ENCODE measurements at regions not wholly inside any gene's neighbourhood (a gene's known extent, or its start where the extent isn't known, plus 50 kb on each side); places are given as distances from the start of the nearest gene placed in this dataset.
A peak's percentile ranks its signal among the peaks of the same experiment; 100 is the strongest.
"Not testable (repeated sequence)": the region's sequence is repeated elsewhere in the genome, so short reads cannot be mapped to it uniquely, and the experiment has no call there.

- no peak for DNase-seq (ENCODE audit: extremely low read depth, low read depth)
- H3K4me3 ChIP-seq (replicated peaks; ENCODE audit: low read depth, low read length): no peak overlapping the region
- no peak for TF ChIP-seq CTCF (IDR thresholded peaks at IDR 0.05; ENCODE audit: low read depth, low read length, missing control alignments)
Observed at GRCh38 chr2:111668741-111669140, 215.3 kb downstream of the ANAPC1 start.

GRCh38 chr2:111669928-111670695 is 213.9 kb downstream of the ANAPC1 start:
- no peak for TF ChIP-seq CTCF (IDR thresholded peaks at IDR 0.05; ENCODE audit: low read depth, low read length, missing control alignments)
- DNase-seq (ENCODE audit: extremely low read depth, low read depth): no peak
- H3K4me3 ChIP-seq (replicated peaks; ENCODE audit: low read depth, low read length): no peak overlapping the region

- DNase-seq (ENCODE audit: extremely low read depth, low read depth): no peak
- no peak overlapping the region for H3K4me3 ChIP-seq (replicated peaks; ENCODE audit: low read depth, low read length)
- TF ChIP-seq CTCF (IDR thresholded peaks at IDR 0.05; ENCODE audit: low read depth, low read length, missing control alignments): no peak
Observed at GRCh38 chr2:111670776-111671175, 213.2 kb downstream of the ANAPC1 start.

- H3K4me3 ChIP-seq (replicated peaks; ENCODE audit: low read depth, low read length): no peak overlapping the region
- no peak for TF ChIP-seq CTCF (IDR thresholded peaks at IDR 0.05; ENCODE audit: low read depth, low read length, missing control alignments)
- no peak for DNase-seq (ENCODE audit: extremely low read depth, low read depth)
Observed at GRCh38 chr2:111671426-111672150, 212.4 kb downstream of the ANAPC1 start.

- not testable (repeated sequence) for H3K4me3 ChIP-seq (replicated peaks; ENCODE audit: low read depth, low read length); DNase-seq (ENCODE audit: extremely low read depth, low read depth)
Observed at GRCh38 chr2:111672641-111673040, 211.4 kb downstream of the ANAPC1 start.

GRCh38 chr2:111673526-111673925 is 210.5 kb downstream of the ANAPC1 start:
- H3K4me3 ChIP-seq (replicated peaks; ENCODE audit: low read depth, low read length): no peak overlapping the region
- DNase-seq (ENCODE audit: extremely low read depth, low read depth): no peak
- no peak for TF ChIP-seq CTCF (IDR thresholded peaks at IDR 0.05; ENCODE audit: low read depth, low read length, missing control alignments)

GRCh38 chr2:111675419-111676194 is 208.4 kb downstream of the ANAPC1 start:
- TF ChIP-seq CTCF (IDR thresholded peaks at IDR 0.05; ENCODE audit: low read depth, low read length, missing control alignments): no peak
- H3K4me3 ChIP-seq (replicated peaks; ENCODE audit: low read depth, low read length): 0 out of 2 replicates have a peak overlapping the region, but pooled peaks have one; percentile 1
- no peak for DNase-seq (ENCODE audit: extremely low read depth, low read depth)
